ENCODE measurements at regions not wholly inside any gene's neighbourhood (a gene's known extent, or its start where the extent isn't known, plus 50 kb on each side); places are given as distances from the start of the nearest gene placed in this dataset.

GRCh38 chrX:111020283-111020682, 75.7 kb upstream of the PAK3 start:
- TF ChIP-seq CTCF (IDR thresholded peaks at IDR 0.05 in 2 of 3, conservative IDR thresholded peaks at IDR 0.05 in 1 of 3; ENCODE audit: borderline replicate concordance in 1 of 3, insufficient read depth in 1 of 3, low read depth in 2 of 3, low read length in 2 of 3) (no peak), EGR1 (IDR thresholded peaks at IDR 0.05; ENCODE audit: low read depth) (no peak), ATF3 (IDR thresholded peaks at IDR 0.05) (no peak), POLR2AphosphoS5 (IDR thresholded peaks at IDR 0.05; ENCODE audit: low read depth, low read length) (no peak), POLR2A (IDR thresholded peaks at IDR 0.05; ENCODE audit: borderline replicate concordance, extremely low read depth, insufficient read depth, insufficient read length) (no peak), JUND (IDR thresholded peaks at IDR 0.05) (no peak), EZH2 (IDR thresholded peaks at IDR 0.05) (no peak)
